Body of pancreas (tissue), 4 donors: ENCODE measurements at regions not wholly inside any gene's neighbourhood (a gene's known extent, or its start where the extent isn't known, plus 50 kb on each side); places are given as distances from the start of the nearest gene placed in this dataset.

Experiments
- CTCF ChIP-seq, 7 experiments: fragments of 450-650 bp in 4 of 7; fragments of 200-600 bp in 3 of 7; sonication (generic) in 3 of 7; IDR thresholded peaks; one replicate each; pipeline ENCODE4 v1.5.1; 2016 to 2019; ENCODE audit warnings: antibody characterized with exemption in 7 of 7
- POLR2A ChIP-seq, 3 donors: fragments of 450-650 bp; IDR thresholded peaks; one replicate each; pipeline ENCODE4 v1.6.1; 2016; ENCODE audit warnings: antibody characterized with exemption in 3 of 3, mild to moderate bottlenecking in 2 of 3

- TF ChIP-seq CTCF (IDR thresholded peaks at IDR 0.05) (no peak), POLR2A (IDR thresholded peaks at IDR 0.05) (no peak)
These were observed 256.3 kb downstream of the BRD1 start for GRCh38 chr22:49571326-49571725.
